Vagina (tissue), 2 donors: ENCODE measurements at regions not wholly inside any gene's neighbourhood (a gene's known extent, or its start where the extent isn't known, plus 50 kb on each side); places are given as distances from the start of the nearest gene placed in this dataset.

Source experiments
- DNase-seq, 2 donors: peaks; one replicate each; pipeline ENCODE4 v3.0.0-alpha.2; 2017; ENCODE audit errors: extremely low spot score in 2 of 2
- H3K27ac ChIP-seq: fragments of 200-600 bp; sonication (generic); one replicate; pipeline ENCODE4 v1.5.1; 2019
- H3K27me3 ChIP-seq: fragments of 200-600 bp; sonication (generic); one replicate; pipeline ENCODE4 v1.5.1; 2019
- H3K36me3 ChIP-seq, 2 donors: fragments of 200-600 bp; sonication (generic); one replicate each; pipeline ENCODE4 v1.5.1; 2017 to 2019
- H3K4me1 ChIP-seq: fragments of 200-600 bp; sonication (generic); one replicate; pipeline ENCODE4 v1.5.1; 2019
- H3K4me3 ChIP-seq, 2 donors: fragments of 200-600 bp; sonication (generic); 1 replicate in 1 of 2; 2 replicates in 1 of 2; pipeline ENCODE4 v1.5.1; 2016 to 2019
- H3K9me3 ChIP-seq: fragments of 200-600 bp; sonication (generic); one replicate; pipeline ENCODE4 v1.5.1; 2019
- POLR2A ChIP-seq, 2 donors: fragments of 450-650 bp; IDR thresholded peaks; one replicate each; pipeline ENCODE4 v1.6.1; 2017; ENCODE audit warnings: antibody characterized with exemption in 2 of 2, mild to moderate bottlenecking in 2 of 2, moderate library complexity in 2 of 2
- POLR2AphosphoS5 ChIP-seq, 2 donors: sonication (generic); formaldehyde crosslinking; IDR thresholded peaks; one replicate each; pipeline ENCODE4 v1.9.0; 2017; ENCODE audit warnings: antibody characterized with exemption in 2 of 2, mild to moderate bottlenecking in 2 of 2, low read depth in 1 of 2; ENCODE audit not compliant: insufficient read depth in 1 of 2
- intact Hi-C: fragments of 100-400 bp; cut with DNase I; formaldehyde crosslinking; loops from one replicate; pipeline ENCODE4 v1.15.1; 2023
- TF ChIP-seq, protein P1 (sequence below), 3 experiments: fragments of 450-650 bp in 2 of 3; fragments of 200-600 bp in 1 of 3; sonication (generic) in 1 of 3; IDR thresholded peaks; one replicate each; pipeline ENCODE4 v1.5.1; 2017 to 2019; ENCODE audit warnings: antibody characterized with exemption in 3 of 3, mild to moderate bottlenecking in 2 of 3, moderate library complexity in 2 of 3

DNA sequence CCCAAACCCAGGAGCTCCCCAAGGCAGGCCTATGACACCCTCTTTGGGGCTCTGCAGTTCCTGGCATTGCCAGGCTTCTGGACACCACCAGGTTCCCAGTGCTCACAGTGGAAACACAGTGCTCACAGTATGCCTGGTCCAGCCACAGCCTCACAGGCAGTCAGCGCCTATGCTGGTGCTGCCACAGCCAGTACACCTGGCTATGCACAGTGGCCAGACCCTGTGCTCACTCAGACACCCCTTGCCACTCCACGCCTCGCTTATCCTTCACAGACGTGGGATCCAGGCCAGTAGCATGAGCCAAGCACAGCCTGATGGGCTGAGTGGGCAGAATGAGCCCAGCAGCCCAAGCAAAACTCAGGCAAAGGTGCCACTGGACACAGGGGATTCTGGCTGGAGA is 579.2 kb upstream of the ADGRL2 start:
- H3K27ac ChIP-seq, result no peak overlapping the region
- H3K4me1 ChIP-seq, result no peaks in the 10 kb centered on the region
- H3K36me3 ChIP-seq, result no peaks in the 10 kb centered on the region
- DNase-seq, result no peak
- H3K9me3 ChIP-seq, result no peaks in the 10 kb centered on the region
- no peaks in the 10 kb centered on the region for H3K27me3 ChIP-seq
- TF ChIP-seq, protein P1, sequence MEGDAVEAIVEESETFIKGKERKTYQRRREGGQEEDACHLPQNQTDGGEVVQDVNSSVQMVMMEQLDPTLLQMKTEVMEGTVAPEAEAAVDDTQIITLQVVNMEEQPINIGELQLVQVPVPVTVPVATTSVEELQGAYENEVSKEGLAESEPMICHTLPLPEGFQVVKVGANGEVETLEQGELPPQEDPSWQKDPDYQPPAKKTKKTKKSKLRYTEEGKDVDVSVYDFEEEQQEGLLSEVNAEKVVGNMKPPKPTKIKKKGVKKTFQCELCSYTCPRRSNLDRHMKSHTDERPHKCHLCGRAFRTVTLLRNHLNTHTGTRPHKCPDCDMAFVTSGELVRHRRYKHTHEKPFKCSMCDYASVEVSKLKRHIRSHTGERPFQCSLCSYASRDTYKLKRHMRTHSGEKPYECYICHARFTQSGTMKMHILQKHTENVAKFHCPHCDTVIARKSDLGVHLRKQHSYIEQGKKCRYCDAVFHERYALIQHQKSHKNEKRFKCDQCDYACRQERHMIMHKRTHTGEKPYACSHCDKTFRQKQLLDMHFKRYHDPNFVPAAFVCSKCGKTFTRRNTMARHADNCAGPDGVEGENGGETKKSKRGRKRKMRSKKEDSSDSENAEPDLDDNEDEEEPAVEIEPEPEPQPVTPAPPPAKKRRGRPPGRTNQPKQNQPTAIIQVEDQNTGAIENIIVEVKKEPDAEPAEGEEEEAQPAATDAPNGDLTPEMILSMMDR (IDR thresholded peaks at IDR 0.05), result no peak
- no peak for TF ChIP-seq POLR2A (IDR thresholded peaks at IDR 0.05)
- intact Hi-C loops, result no loop called here
- H3K4me3 ChIP-seq, result no peak overlapping the region

DNA sequence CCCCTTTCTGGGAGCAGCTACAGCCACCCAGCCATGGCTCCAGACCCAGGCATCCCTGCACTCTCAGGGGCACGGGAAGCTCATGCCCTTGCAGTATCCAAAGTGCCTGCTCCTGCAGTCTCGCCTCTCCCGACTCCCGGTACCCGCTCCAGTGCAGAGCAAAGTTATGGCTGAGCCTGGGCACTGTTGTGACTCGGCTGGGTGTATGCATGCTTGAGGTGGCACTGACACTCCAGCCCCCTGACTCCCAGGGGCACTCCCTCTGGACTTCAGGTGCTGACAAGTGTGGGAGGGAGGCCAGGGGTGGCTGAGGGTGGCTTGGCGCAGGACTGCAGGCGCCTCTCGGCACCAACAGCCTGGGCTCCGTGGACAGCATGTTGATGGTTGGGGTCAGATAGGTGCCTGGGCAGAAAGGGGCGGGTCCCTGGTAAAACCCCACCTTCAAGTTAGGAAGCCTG is 580.1 kb upstream of the ADGRL2 start:
- no peaks in the 10 kb centered on the region for H3K27me3 ChIP-seq
- H3K36me3 ChIP-seq, result no peaks in the 10 kb centered on the region
- intact Hi-C loops, result no loop called here
- TF ChIP-seq, protein P1 (IDR thresholded peaks at IDR 0.05), result no peak
- TF ChIP-seq POLR2A (IDR thresholded peaks at IDR 0.05), result no peak
- TF ChIP-seq POLR2AphosphoS5 (IDR thresholded peaks at IDR 0.05; ENCODE audit: insufficient read depth in 1 of 2, low read depth in 1 of 2), result no peak
- no peaks in the 10 kb centered on the region for H3K4me1 ChIP-seq
- H3K4me3 ChIP-seq, result no peak overlapping the region
- no peak overlapping the region for H3K27ac ChIP-seq
- DNase-seq, result no peak
- H3K9me3 ChIP-seq, result no peaks in the 10 kb centered on the region

DNA sequence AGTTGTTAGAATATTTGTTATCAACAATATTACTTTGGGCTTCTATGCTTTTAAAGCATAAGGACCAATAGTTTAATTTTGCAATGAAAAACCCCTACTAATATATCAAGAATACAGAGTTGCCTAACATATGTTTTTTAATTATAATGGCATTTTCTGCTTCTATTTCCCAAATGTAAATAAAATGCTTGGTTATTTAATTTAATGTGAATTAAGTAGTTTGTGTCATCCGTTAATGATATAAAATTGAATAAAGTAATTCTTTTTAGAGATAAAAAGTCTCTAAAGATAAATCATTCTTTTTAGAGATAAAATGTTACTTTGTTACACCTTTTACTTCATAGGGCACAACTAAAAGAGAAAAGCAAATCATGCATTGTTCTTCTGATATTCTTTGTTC is 583.7 kb upstream of the ADGRL2 start:
- DNase-seq, result no peak
- Histone ChIP-seq H3K27ac (no peak overlapping the region), H3K4me1 (no peaks in the 10 kb centered on the region), H3K36me3 (no peaks in the 10 kb centered on the region), H3K4me3 (no peak overlapping the region), H3K9me3 (no peaks in the 10 kb centered on the region), H3K27me3 (no peaks in the 10 kb centered on the region)
- intact Hi-C loops, result no loop called here
- TF ChIP-seq, protein P1 (IDR thresholded peaks at IDR 0.05), result no peak
- no peak for TF ChIP-seq POLR2A (IDR thresholded peaks at IDR 0.05)
- no peak for TF ChIP-seq POLR2AphosphoS5 (IDR thresholded peaks at IDR 0.05; ENCODE audit: insufficient read depth in 1 of 2, low read depth in 1 of 2)

DNA sequence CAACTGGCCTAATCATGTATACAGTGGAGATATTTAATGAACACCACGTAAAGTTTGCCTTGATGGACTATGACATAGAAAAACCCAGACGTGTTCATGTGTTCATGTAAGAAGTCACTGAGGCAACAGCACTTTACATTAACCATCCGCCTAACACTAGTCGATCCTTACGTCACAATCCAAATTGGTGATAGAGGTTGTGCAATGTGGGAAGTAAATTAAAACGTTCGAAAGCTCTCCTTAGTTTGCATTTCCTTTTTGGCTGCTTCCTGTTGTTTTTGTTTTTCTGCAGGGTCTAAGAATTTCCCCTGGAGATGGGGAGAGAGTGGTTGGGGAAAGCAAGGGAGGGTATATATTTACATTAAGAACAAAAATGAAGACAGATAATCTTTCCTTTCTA is 587.5 kb upstream of the ADGRL2 start:
- Histone ChIP-seq H3K27ac (no peak overlapping the region), H3K36me3 (no peaks in the 10 kb centered on the region), H3K9me3 (no peaks in the 10 kb centered on the region), H3K4me1 (no peaks in the 10 kb centered on the region), H3K4me3 (no peak overlapping the region), H3K27me3 (no peaks in the 10 kb centered on the region)
- no peak for TF ChIP-seq POLR2AphosphoS5 (IDR thresholded peaks at IDR 0.05; ENCODE audit: insufficient read depth in 1 of 2, low read depth in 1 of 2)
- TF ChIP-seq POLR2A (IDR thresholded peaks at IDR 0.05), result no peak
- TF ChIP-seq, protein P1 (IDR thresholded peaks at IDR 0.05), result no peak
- no peak for DNase-seq
- intact Hi-C loops, result no loop called here

DNA sequence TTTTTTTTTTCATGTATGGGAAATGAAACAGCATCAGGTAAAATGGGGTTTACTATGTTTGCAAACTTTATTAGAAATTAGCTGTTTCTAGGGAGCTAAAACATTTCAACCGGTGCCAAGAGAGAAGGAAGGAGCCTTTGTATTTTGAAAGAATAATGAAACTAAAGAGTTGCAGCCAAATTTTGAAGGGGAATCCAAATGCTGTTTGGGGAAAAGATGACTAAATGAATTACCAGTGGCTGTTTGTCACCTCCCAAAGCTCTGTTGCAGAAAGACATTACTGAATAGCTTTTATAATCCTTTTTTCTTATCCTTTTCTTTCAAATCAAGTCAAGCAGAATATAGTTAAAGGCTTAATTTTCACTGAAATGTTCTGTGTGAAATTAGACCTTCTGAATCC is 591.3 kb upstream of the ADGRL2 start:
- H3K9me3 ChIP-seq, result no peaks in the 10 kb centered on the region
- H3K4me3 ChIP-seq, result no peak overlapping the region
- TF ChIP-seq POLR2AphosphoS5 (IDR thresholded peaks at IDR 0.05; ENCODE audit: insufficient read depth in 1 of 2, low read depth in 1 of 2), result no peak
- TF ChIP-seq, protein P1 (IDR thresholded peaks at IDR 0.05), result no peak
- no peak for TF ChIP-seq POLR2A (IDR thresholded peaks at IDR 0.05)
- intact Hi-C loops, result no loop called here
- H3K27me3 ChIP-seq, result no peaks in the 10 kb centered on the region
- DNase-seq, result no peak
- H3K27ac ChIP-seq, result no peak overlapping the region
- H3K36me3 ChIP-seq, result no peaks in the 10 kb centered on the region
- no peaks in the 10 kb centered on the region for H3K4me1 ChIP-seq
